HCT116 (cell line): ENCODE measurements at regions not wholly inside any gene's neighbourhood (a gene's known extent, or its start where the extent isn't known, plus 50 kb on each side); places are given as distances from the start of the nearest gene placed in this dataset.

Experiments
- ATAC-seq: fragments of 200-7000 bp; cut with Tn5 transposase; 2 replicates; pipeline ENCODE4 v1.9.1; 2020; ENCODE audit warnings: mild to moderate bottlenecking, moderate library complexity
- BruUV-seq: library from RNA; stranded (reverse); fragments of 400-500 nt; replicated peaks from 2 replicates; lab custom pipeline; 2021; lab: Mats Ljungman, UMichigan
- CTCF ChIA-PET: fragments of 300-600 bp; sonication (Branson Sonifier 250); formaldehyde crosslinking; loops from one replicate; lab custom pipeline; 2021; ENCODE audit warnings: antibody characterized with exemption; lab: Charles Lee
- POLR2A ChIA-PET: fragments of 300-600, 350-600 bp; sonication (Branson Sonifier 250); formaldehyde crosslinking; loops from one replicate; lab custom pipeline; 2021; ENCODE audit warnings: antibody characterized with exemption; lab: Charles Lee
- RAD21 ChIA-PET, 2 experiments: fragments of 300-600 bp; sonication (Branson Sonifier 250); formaldehyde crosslinking; loops; one replicate each; lab custom pipeline; 2023; ENCODE audit warnings: low total read pairs in 2 of 2; ENCODE audit not compliant: uncharacterized antibody in 2 of 2, unreplicated experiment in 2 of 2, low non-redundant PET in 1 of 2; lab: Charles Lee
- DNase-seq: peaks from one replicate; pipeline ENCODE4 v3.0.0-alpha.2; 2010; ENCODE audit warnings: low read depth, low spot score
- H2AFZ ChIP-seq: fragments of 200-600 bp; shearing (Covaris generic), sonication (generic); 2 replicates; pipeline ENCODE4 v1.6.1; 2017; ENCODE audit warnings: low read depth, mixed run types, mixed read lengths, antibody characterized with exemption, low read length; ENCODE audit not compliant: poor library complexity, severe bottlenecking
- H3K27ac ChIP-seq: 2 replicates; pipeline ENCODE4 v1.5.1; 2012; ENCODE audit warnings: low read depth, low read length
- H3K27me3 ChIP-seq: fragments of 200-600 bp; sonication (generic); 2 replicates; pipeline ENCODE4 v1.6.1; 2016; ENCODE audit warnings: mixed run types, low read length, mixed read lengths; ENCODE audit not compliant: insufficient read depth
- H3K36me3 ChIP-seq, 2 experiments: fragments of 200-500 bp in 1 of 2; fragments of 200-600 bp in 1 of 2; sonication (Bioruptor generic) in 1 of 2; sonication (generic) in 1 of 2; 2 replicates each; pipeline versions ENCODE4 v1.5.1 to v1.6.1; 2014 to 2016; ENCODE audit warnings: low read length in 2 of 2, inconsistent platforms in 1 of 2, mixed read lengths in 1 of 2, mixed run types in 1 of 2; ENCODE audit not compliant: insufficient read depth in 2 of 2, control insufficient read depth in 1 of 2
- H3K4me1 ChIP-seq, 2 experiments: fragments of 200-600 bp in 1 of 2; sonication (generic) in 1 of 2; 2 replicates each; pipeline versions ENCODE4 v1.5.1 to v1.6.1; 2012 to 2017; ENCODE audit warnings: low read length in 2 of 2, inconsistent platforms in 1 of 2, mild to moderate bottlenecking in 1 of 2, mixed read lengths in 1 of 2, mixed run types in 1 of 2, moderate library complexity in 1 of 2; ENCODE audit not compliant: insufficient read depth in 2 of 2, control insufficient read depth in 1 of 2
- H3K4me2 ChIP-seq: fragments of 200-600 bp; sonication (generic); 2 replicates; pipeline ENCODE4 v1.6.1; 2017; ENCODE audit warnings: mixed run types, low read length, mixed read lengths
- H3K4me3 ChIP-seq, 2 experiments: fragments of 200-600 bp in 1 of 2; sonication (generic) in 1 of 2; replicated peaks in 1 of 2; 2 replicates each; pipeline ENCODE4 v1.5.1; 2011 to 2016; ENCODE audit warnings: low read length in 2 of 2, control low read depth in 1 of 2, low read depth in 1 of 2, mild to moderate bottlenecking in 1 of 2, mixed read lengths in 1 of 2, mixed run types in 1 of 2
- H3K79me2 ChIP-seq: fragments of 200-600 bp; sonication (generic); 2 replicates; pipeline ENCODE4 v1.6.1; 2017; ENCODE audit warnings: mild to moderate bottlenecking, mixed run types, low read length, moderate library complexity, mixed read lengths; ENCODE audit not compliant: insufficient read depth
- H3K9ac ChIP-seq: fragments of 200-600 bp; sonication (generic); 2 replicates; pipeline ENCODE4 v1.6.1; 2016; ENCODE audit warnings: low read length, mixed read lengths
- H3K9me2 ChIP-seq: fragments of 200-600 bp; sonication (generic), shearing (Covaris generic); 2 replicates; pipeline ENCODE4 v1.6.1; 2017; ENCODE audit warnings: mixed run types, mild to moderate bottlenecking, moderate library complexity; ENCODE audit not compliant: insufficient read depth
- H3K9me3 ChIP-seq, 2 experiments: fragments of 200-500 bp in 1 of 2; fragments of 200-600 bp in 1 of 2; sonication (Bioruptor generic) in 1 of 2; sonication (generic) in 1 of 2; 2 replicates each; pipeline ENCODE4 v1.6.1; 2014 to 2017; ENCODE audit warnings: low read length in 2 of 2, mixed read lengths in 2 of 2, inconsistent platforms in 1 of 2, low read depth in 1 of 2, mild to moderate bottlenecking in 1 of 2, mixed run types in 1 of 2, moderate library complexity in 1 of 2; ENCODE audit not compliant: control insufficient read depth in 1 of 2, insufficient read depth in 1 of 2
- H4K20me1 ChIP-seq: fragments of 200-600 bp; sonication (generic), shearing (Covaris generic); 2 replicates; pipeline ENCODE4 v1.6.1; 2017; ENCODE audit warnings: mixed run types, mild to moderate bottlenecking, moderate library complexity; ENCODE audit not compliant: insufficient read depth
- ATF3 ChIP-seq: IDR thresholded peaks from 2 replicates; pipeline ENCODE4 v1.6.1; 2012
- CEBPB ChIP-seq: IDR thresholded peaks from 2 replicates; pipeline ENCODE4 v1.6.1; 2012; ENCODE audit warnings: low read depth
- CTCF ChIP-seq, 3 experiments: fragments of 200-600 bp in 1 of 3; sonication (generic) in 1 of 3; IDR thresholded peaks in 2 of 3; conservative IDR thresholded peaks in 1 of 3; 2 replicates each; pipeline ENCODE4 v1.5.1; 2012 to 2017; ENCODE audit warnings: low read depth in 2 of 3, low read length in 2 of 3, antibody characterized with exemption in 1 of 3, borderline replicate concordance in 1 of 3, control low read depth in 1 of 3, mild to moderate bottlenecking in 1 of 3, mixed read lengths in 1 of 3, mixed run types in 1 of 3, moderate library complexity in 1 of 3; ENCODE audit not compliant: insufficient read depth in 1 of 3
- EZH2 ChIP-seq: fragments of 200-600 bp; sonication (generic); IDR thresholded peaks from 2 replicates; pipeline ENCODE4 v1.6.1; 2017; ENCODE audit warnings: antibody characterized with exemption, mixed run types
- FOSL1 ChIP-seq: IDR thresholded peaks from 2 replicates; pipeline ENCODE4 v1.6.1; 2012; ENCODE audit warnings: low read depth
- JUND ChIP-seq: IDR thresholded peaks from 2 replicates; pipeline ENCODE4 v1.6.1; 2012
- POLR2A ChIP-seq: IDR thresholded peaks from 2 replicates; pipeline ENCODE4 v1.7.0; 2011; ENCODE audit warnings: borderline replicate concordance; ENCODE audit not compliant: insufficient read depth, insufficient read length; ENCODE audit errors: extremely low read depth
- POLR2AphosphoS5 ChIP-seq: IDR thresholded peaks from 2 replicates; pipeline ENCODE4 v1.6.1; 2011; ENCODE audit warnings: mild to moderate bottlenecking, low read depth, low read length, moderate library complexity
- SRF ChIP-seq: IDR thresholded peaks from 2 replicates; pipeline ENCODE4 v1.6.1; 2012; ENCODE audit warnings: low read depth
- TCF7L2 ChIP-seq: IDR thresholded peaks from 2 replicates; pipeline ENCODE4 v1.7.0; 2011; ENCODE audit warnings: borderline replicate concordance, inconsistent platforms; ENCODE audit not compliant: insufficient read depth, insufficient read length; ENCODE audit errors: extremely low read depth
- YY1 ChIP-seq: IDR thresholded peaks from 2 replicates; pipeline ENCODE4 v1.6.1; 2011; ENCODE audit warnings: low read length, low read depth, moderate library complexity, mild to moderate bottlenecking; ENCODE audit not compliant: insufficient replicate concordance; ENCODE audit errors: extremely low read depth
- intact Hi-C: fragments of 100-400 bp; cut with micrococcal nuclease; formaldehyde crosslinking; loops from 2 replicates; pipeline ENCODE4 v1.10.0; 2022

- TF ChIP-seq SRF (no peak), POLR2AphosphoS5 (no peak), JUND (no peak), TCF7L2 (no peak), CTCF (IDR thresholded peaks at IDR 0.05 in 2 of 3, conservative IDR thresholded peaks at IDR 0.05 in 1 of 3; ENCODE audit: borderline replicate concordance in 1 of 3, insufficient read depth in 1 of 3, low read depth in 2 of 3, low read length in 2 of 3) (no peak)
Observed at GRCh38 chr7:131911112-131911511, 354.7 kb upstream of the PODXL start (continued).

- Histone ChIP-seq H3K9ac (no peak overlapping the region), H3K9me2 (no peaks in the 10 kb centered on the region), H3K36me3 (no peaks in the 10 kb centered on the region), H3K27ac (no peak overlapping the region), H4K20me1 (no peaks in the 10 kb centered on the region), H3K4me3 (no peak overlapping the region), H3K79me2 (no peaks in the 10 kb centered on the region), H3K4me2 (no peak overlapping the region), H3K4me1 (no peaks in the 10 kb centered on the region), H2AFZ (no peak overlapping the region), H3K27me3 (peaks cover 23% of the 10 kb centered on the region), H3K9me3 (no peaks in the 10 kb centered on the region)
- ATAC-seq (no peak), DNase-seq (no peak)
- ChIA-PET CTCF (no interaction called here), RAD21 (no interaction called here), POLR2A (no interaction called here)
- no TSS peak for BruUV-seq
- intact Hi-C loops: no loop called here
- TF ChIP-seq FOSL1 (no peak), YY1 (no peak), ATF3 (no peak), CEBPB (no peak), TCF7L2 (no peak), POLR2A (no peak), EZH2 (no peak)
Observed at GRCh38 chr7:131909151-131909768, 352.8 kb upstream of the PODXL start.
